GM23338 (cell line): ENCODE measurements at regions not wholly inside any gene's neighbourhood (a gene's known extent, or its start where the extent isn't known, plus 50 kb on each side); places are given as distances from the start of the nearest gene placed in this dataset.
"Not testable (repeated sequence)": the region's sequence is repeated elsewhere in the genome, so short reads cannot be mapped to it uniquely, and the experiment has no call there.

Source experiments
- ATAC-seq: fragments of 200-7000 bp; cut with Tn5 transposase; 3 replicates; pipeline ENCODE4 v1.9.1; 2020
- DNase-seq: peaks from one replicate; pipeline ENCODE4 v3.0.0-alpha.2; 2015; ENCODE audit warnings: low spot score
- H2AFZ ChIP-seq: fragments of 200-600 bp; sonication (generic); 2 replicates; pipeline ENCODE4 v1.8.0; 2016; ENCODE audit warnings: antibody characterized with exemption, mild to moderate bottlenecking, moderate library complexity
- H3F3A ChIP-seq: fragments of 200-600 bp; sonication (generic); replicated peaks from 2 replicates; pipeline ENCODE4 v1.8.0; 2017; ENCODE audit warnings: antibody characterized with exemption, mixed run types, low read depth
- H3K27ac ChIP-seq: fragments of 200-600 bp; sonication (generic); 2 replicates; pipeline ENCODE4 v1.6.1; 2016; ENCODE audit warnings: low read depth
- H3K27me3 ChIP-seq: fragments of 200-600 bp; sonication (generic); 2 replicates; pipeline ENCODE4 v1.8.0; 2016; ENCODE audit warnings: mild to moderate bottlenecking, mixed run types, moderate library complexity; ENCODE audit not compliant: insufficient read depth
- H3K36me3 ChIP-seq: fragments of 200-600 bp; sonication (generic); 2 replicates; pipeline ENCODE4 v1.8.0; 2016; ENCODE audit warnings: mild to moderate bottlenecking; ENCODE audit not compliant: insufficient read depth
- H3K4me1 ChIP-seq: fragments of 200-600 bp; sonication (generic); 2 replicates; pipeline ENCODE4 v1.8.0; 2016; ENCODE audit warnings: mild to moderate bottlenecking, moderate library complexity; ENCODE audit not compliant: insufficient read depth
- H3K4me2 ChIP-seq: fragments of 200-600 bp; sonication (generic); 2 replicates; pipeline ENCODE4 v1.7.1; 2017; ENCODE audit warnings: mixed run types
- H3K4me3 ChIP-seq: fragments of 200-600 bp; sonication (generic); 2 replicates; pipeline ENCODE4 v1.6.1; 2016; ENCODE audit warnings: mixed run types
- H3K79me2 ChIP-seq: fragments of 200-600 bp; sonication (generic); replicated peaks from 2 replicates; pipeline ENCODE4 v1.8.0; 2017; ENCODE audit warnings: mild to moderate bottlenecking; ENCODE audit not compliant: insufficient read depth
- H3K9me2 ChIP-seq: fragments of 200-600 bp; sonication (generic); 2 replicates; pipeline ENCODE4 v1.8.0; 2017; ENCODE audit not compliant: insufficient read depth
- H4K20me1 ChIP-seq: fragments of 200-600 bp; sonication (generic); replicated peaks from 2 replicates; pipeline ENCODE4 v1.8.0; 2017; ENCODE audit warnings: mild to moderate bottlenecking; ENCODE audit not compliant: insufficient read depth
- H3K27ac Mint-ChIP-seq: 2 replicates; pipeline ENCODE4 v1.8.0; 2020; ENCODE audit warnings: inconsistent platforms, mild to moderate bottlenecking, moderate library complexity, mixed read lengths
- H3K27me3 Mint-ChIP-seq: 3 replicates; pipeline ENCODE4 v1.8.0; 2022; ENCODE audit warnings: low read depth, mild to moderate bottlenecking, moderate library complexity, mixed read lengths, inconsistent platforms; ENCODE audit not compliant: insufficient read depth, poor library complexity
- H3K36me3 Mint-ChIP-seq: 3 replicates; pipeline ENCODE4 v1.8.0; 2021; ENCODE audit warnings: low read depth, mild to moderate bottlenecking, inconsistent platforms, moderate library complexity, mixed read lengths
- H3K4me1 Mint-ChIP-seq: 3 replicates; pipeline ENCODE4 v1.8.0; 2020; ENCODE audit warnings: mild to moderate bottlenecking, inconsistent platforms, mixed read lengths
- H3K4me3 Mint-ChIP-seq: 3 replicates; pipeline ENCODE4 v1.8.0; 2021; ENCODE audit warnings: moderate library complexity, mild to moderate bottlenecking, inconsistent platforms, mixed read lengths
- H3K9me3 Mint-ChIP-seq: 3 replicates; pipeline ENCODE4 v1.8.0; 2020; ENCODE audit warnings: moderate library complexity, mild to moderate bottlenecking, inconsistent platforms, mixed read lengths
- CREB1 ChIP-seq: fragments of 250-450 bp; sonication (Bioruptor Pico); IDR thresholded peaks from 2 replicates; pipeline ENCODE4 v1.5.0; 2020; ENCODE audit warnings: low read depth, mild to moderate bottlenecking, moderate library complexity
- CTCF ChIP-seq, 2 experiments: fragments of 200-600 bp in 1 of 2; sonication (generic) in 1 of 2; conservative IDR thresholded peaks; 2 replicates each; pipeline versions ENCODE4 v1.5.1 to v1.6.1; 2016 to 2017; ENCODE audit warnings: antibody characterized with exemption in 2 of 2, low read depth in 2 of 2, mild to moderate bottlenecking in 2 of 2, moderate library complexity in 1 of 2
- JUNB ChIP-seq: IDR thresholded peaks from one replicate; pipeline ENCODE4 v1.6.1; 2016; ENCODE audit warnings: antibody characterized with exemption; ENCODE audit not compliant: unreplicated experiment
- POLR2AphosphoS5 ChIP-seq: IDR thresholded peaks from 2 replicates; pipeline ENCODE4 v1.6.1; 2016; ENCODE audit warnings: antibody characterized with exemption, low read depth
- STAT1 ChIP-seq: IDR thresholded peaks from one replicate; pipeline ENCODE4 v1.6.1; 2016; ENCODE audit warnings: antibody characterized with exemption; ENCODE audit not compliant: unreplicated experiment
- ZNF462 ChIP-seq: fragments of 250-450 bp; sonication (Bioruptor Pico); IDR thresholded peaks from 2 replicates; pipeline ENCODE4 v1.5.0; 2020; ENCODE audit warnings: mild to moderate bottlenecking, moderate library complexity

GRCh38 chr4:144862210-144862609 lies 216.3 kb downstream of the HHIP start:
- Mint-ChIP-seq H3K36me3 (peaks cover 16% of the 10 kb centered on the region; the same call in 2 of the 3 replicates), H3K4me3 (no peak overlapping the region), H3K27ac (no peak overlapping the region), H3K4me1 (no peaks in the 10 kb centered on the region; the same call in 2 of the 3 replicates), H3K27me3 (no peaks in the 10 kb centered on the region), H3K9me3 (peaks cover 28% of the 10 kb centered on the region)
- H2AFZ ChIP-seq: peak overlapping the region; percentile 56; the same call in 1 of the 2 replicates
- H3K4me1 ChIP-seq: no peaks in the 10 kb centered on the region
- H3K27me3 ChIP-seq: no peaks in the 10 kb centered on the region
- no peak overlapping the region for H3K4me3 ChIP-seq
- no peak overlapping the region for H3K4me2 ChIP-seq
- TF ChIP-seq CTCF (conservative IDR thresholded peaks at IDR 0.05; ENCODE audit: low read depth in 2 of 2) (no peak), ZNF462 (CRISPR knock-in tag) (no peak), POLR2AphosphoS5 (no peak), JUNB (no peak), STAT1 (no peak), CREB1 (no peak)
- no peaks in the 10 kb centered on the region; the same call in 1 of the 2 replicates for H3K9me2 ChIP-seq
- peaks cover 12% of the 10 kb centered on the region; the same call in 1 of the 2 replicates for H3K36me3 ChIP-seq
- H3F3A ChIP-seq: no peaks in the 10 kb centered on the region
- H3K27ac ChIP-seq: no peak overlapping the region
- H4K20me1 ChIP-seq: no peaks in the 10 kb centered on the region
- no peak for DNase-seq
- H3K79me2 ChIP-seq: no peaks in the 10 kb centered on the region
- no peak for ATAC-seq

DNA sequence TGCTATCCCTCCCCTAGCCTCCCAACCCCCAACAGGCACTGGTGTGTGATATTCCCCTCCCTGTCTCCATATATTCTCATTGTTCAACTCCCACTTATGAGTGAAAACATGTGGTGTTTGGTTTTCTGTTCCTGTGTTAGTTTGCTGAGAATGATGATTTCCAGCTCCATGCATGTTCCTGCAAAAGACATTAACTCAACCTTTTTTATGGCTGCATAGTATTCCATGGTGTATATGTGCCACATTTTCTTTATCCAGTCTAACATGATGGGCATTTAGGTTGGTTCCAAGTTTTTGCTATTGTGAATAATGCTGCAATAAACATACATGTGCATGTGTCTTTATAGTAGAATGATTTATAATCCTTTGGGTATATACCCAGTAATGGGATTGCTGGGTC lies 218.9 kb downstream of the HHIP start:
- H3K4me3 ChIP-seq, H3K4me1 Mint-ChIP-seq, H4K20me1 ChIP-seq, H3K27ac Mint-ChIP-seq, ATAC-seq, H3K27ac ChIP-seq, H3K4me3 Mint-ChIP-seq, H3K79me2 ChIP-seq, H3K4me1 ChIP-seq, H3K9me2 ChIP-seq, H2AFZ ChIP-seq, H3K4me2 ChIP-seq, H3F3A ChIP-seq, H3K27me3 Mint-ChIP-seq, DNase-seq, H3K27me3 ChIP-seq: not testable (repeated sequence)
- peaks cover 15% of the 10 kb centered on the region; the same call in 1 of the 2 replicates for H3K36me3 ChIP-seq
- H3K9me3 Mint-ChIP-seq: peaks cover 30% of the 10 kb centered on the region
- H3K36me3 Mint-ChIP-seq: peaks cover 23% of the 10 kb centered on the region; the same call in 2 of the 3 replicates
